Erythroblast (primary cell): ENCODE measurements at regions not wholly inside any gene's neighbourhood (a gene's known extent, or its start where the extent isn't known, plus 50 kb on each side); places are given as distances from the start of the nearest gene placed in this dataset.

Experiments used
- GATA1 ChIP-seq: IDR thresholded peaks from 2 replicates; pipeline ENCODE4 v1.6.1; 2011; ENCODE audit warnings: low read depth, mild to moderate bottlenecking, control low read depth, low read length, moderate library complexity
- POLR2A ChIP-seq: IDR thresholded peaks from 2 replicates; pipeline ENCODE4 v1.6.1; 2011; ENCODE audit warnings: mild to moderate bottlenecking, low read length

DNA sequence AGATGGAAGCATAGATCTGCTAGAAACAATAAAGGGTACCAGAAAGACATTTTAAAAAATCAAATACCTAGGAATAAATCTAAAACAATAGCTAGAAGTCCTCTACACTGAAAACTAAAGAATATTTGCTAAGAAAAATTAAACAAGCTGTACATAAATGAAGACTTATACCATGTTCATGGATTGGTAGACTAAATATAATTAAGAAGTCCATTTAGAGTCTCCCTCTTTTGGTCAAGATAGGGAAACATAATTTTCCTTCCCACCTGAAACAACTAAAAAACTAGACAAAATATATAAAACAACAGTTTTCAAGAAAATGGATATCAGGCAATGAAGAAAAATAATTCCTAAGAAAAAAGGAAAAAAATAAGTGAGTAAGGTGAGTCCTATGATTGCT is 120.0 kb upstream of the TAB2 start:
- TF ChIP-seq POLR2A (no peak), GATA1 (no peak)
